Upper lobe of left lung (tissue), 6 donors: ENCODE measurements at regions not wholly inside any gene's neighbourhood (a gene's known extent, or its start where the extent isn't known, plus 50 kb on each side); places are given as distances from the start of the nearest gene placed in this dataset.
A peak's percentile ranks its signal among the peaks of the same experiment; 100 is the strongest.

ENCODE experiments used
- ATAC-seq, 2 donors: fragments of 200-7000 bp; cut with Tn5 transposase; one replicate each; pipeline ENCODE4 v1.9.1; 2022; ENCODE audit warnings: mild to moderate bottlenecking in 2 of 2, moderate library complexity in 2 of 2; ENCODE audit not compliant: low FRiP score in 2 of 2
- DNase-seq, 2 donors: peaks; one replicate each; pipeline ENCODE4 v3.0.0-alpha.2; 2019 to 2020
- H3K27ac ChIP-seq, 4 donors: fragments of 200-600 bp; sonication (generic); one replicate each; pipeline ENCODE4 v1.5.1; 2016 to 2019
- H3K27me3 ChIP-seq, 4 donors: fragments of 200-600 bp; sonication (generic); one replicate each; pipeline ENCODE4 v1.5.1; 2017 to 2019
- H3K36me3 ChIP-seq, 4 donors: fragments of 200-600 bp; sonication (generic); one replicate each; pipeline ENCODE4 v1.5.1; 2016 to 2019
- H3K4me1 ChIP-seq, 4 donors: fragments of 200-600 bp; sonication (generic); one replicate each; pipeline ENCODE4 v1.5.1; 2018 to 2019
- H3K4me3 ChIP-seq, 4 donors: fragments of 200-600 bp; sonication (generic); one replicate each; pipeline ENCODE4 v1.5.1; 2017 to 2019; ENCODE audit warnings: mild to moderate bottlenecking in 2 of 4, moderate library complexity in 1 of 4
- H3K9me3 ChIP-seq, 4 donors: fragments of 200-600 bp; sonication (generic); one replicate each; pipeline ENCODE4 v1.5.1; 2018 to 2019
- CTCF ChIP-seq, 6 experiments: fragments of 450-650 bp in 4 of 6; fragments of 200-600 bp in 2 of 6; sonication (generic) in 2 of 6; IDR thresholded peaks; one replicate each; pipeline ENCODE4 v1.5.1; 2016 to 2019; ENCODE audit warnings: antibody characterized with exemption in 6 of 6
- EP300 ChIP-seq, 4 donors: sonication (generic); formaldehyde crosslinking; IDR thresholded peaks; one replicate each; pipeline ENCODE4 v1.5.1; 2017; ENCODE audit warnings: antibody characterized with exemption in 4 of 4, control low read depth in 2 of 4
- POLR2A ChIP-seq, 4 donors: fragments of 450-650 bp; IDR thresholded peaks; one replicate each; pipeline ENCODE4 v1.5.1; 2016 to 2017; ENCODE audit warnings: antibody characterized with exemption in 4 of 4, mild to moderate bottlenecking in 2 of 4
- POLR2AphosphoS5 ChIP-seq, 2 donors: sonication (generic); formaldehyde crosslinking; IDR thresholded peaks; one replicate each; pipeline ENCODE4 v1.5.1; 2017; ENCODE audit warnings: antibody characterized with exemption in 2 of 2
- WGBS, 2 donors: methylation state at CpG; one replicate each; pipeline ENCODE4 v1.1.5; 2017 to 2018; 5-methylcytosine and 5-hydroxymethylcytosine counted together
- donor health status: DM: no; HTN: no; CAD: no; lungs with moderate emphysema.
- donor health status: DM: no; HTN: yes; CAD: no; lungs with severe emphysema.

DNA sequence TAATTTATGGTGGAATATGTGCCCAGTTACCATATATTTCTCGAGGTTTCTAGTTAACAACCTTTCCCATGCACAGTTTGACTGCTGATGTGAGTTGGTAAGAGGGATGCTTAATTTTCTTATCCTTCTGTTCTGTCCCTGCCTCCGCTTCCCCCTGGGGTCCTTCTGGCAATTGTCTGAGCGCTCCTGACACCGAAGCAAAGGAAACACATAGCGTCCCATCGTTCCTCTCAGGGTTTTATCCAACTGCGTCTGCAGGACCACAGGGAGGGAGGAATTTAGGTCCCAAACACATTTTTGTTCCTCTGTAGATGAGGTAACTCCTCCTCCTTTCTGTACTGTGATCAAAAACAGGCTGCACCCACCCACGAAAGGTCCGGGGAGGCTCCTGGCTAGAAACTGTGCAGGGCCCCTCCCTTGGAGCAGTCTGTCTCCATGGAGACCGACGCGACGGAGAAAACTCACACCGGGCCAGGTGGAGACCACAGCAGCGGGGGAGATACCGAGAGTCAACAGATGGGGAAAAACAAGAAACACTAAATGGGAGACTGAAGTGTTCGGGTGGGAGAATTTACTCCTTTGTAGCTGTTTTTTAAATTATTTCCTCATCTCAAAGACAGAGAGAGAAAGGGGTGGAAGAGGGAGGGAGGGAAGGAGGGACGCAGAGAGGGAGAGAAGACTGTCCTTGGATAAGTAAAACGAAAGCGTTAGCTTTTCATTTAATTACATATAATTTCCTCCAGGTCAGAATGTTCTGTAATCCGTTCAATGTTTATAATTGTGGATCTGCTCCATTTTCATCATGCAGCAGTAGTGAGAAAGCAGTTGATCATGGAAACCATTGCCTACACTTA is 191.8 kb upstream of the NBEA start:
- H3K27me3 ChIP-seq, result no peaks in the 10 kb centered on the region
- H3K9me3 ChIP-seq, result no peaks in the 10 kb centered on the region
- DNase-seq (no peak), ATAC-seq (peak in 1 of 2 donors; percentile 59)
- H3K4me3 ChIP-seq, result peak overlapping the region in 2 of 4 donors; percentile 17 to 26
- WGBS, 2 donors, result 19 to 21% methylated on average over 21 of the region's 21 CpGs
- no peaks in the 10 kb centered on the region for H3K36me3 ChIP-seq
- peaks cover 8 to 19% (median 14%) of the 10 kb centered on the region in 4 donors for H3K4me1 ChIP-seq
- TF ChIP-seq POLR2AphosphoS5 (IDR thresholded peaks at IDR 0.05) (no peak), EP300 (IDR thresholded peaks at IDR 0.05) (no peak), CTCF (IDR thresholded peaks at IDR 0.05) (no peak), POLR2A (IDR thresholded peaks at IDR 0.05) (no peak)
- H3K27ac ChIP-seq, result no peak overlapping the region

DNA sequence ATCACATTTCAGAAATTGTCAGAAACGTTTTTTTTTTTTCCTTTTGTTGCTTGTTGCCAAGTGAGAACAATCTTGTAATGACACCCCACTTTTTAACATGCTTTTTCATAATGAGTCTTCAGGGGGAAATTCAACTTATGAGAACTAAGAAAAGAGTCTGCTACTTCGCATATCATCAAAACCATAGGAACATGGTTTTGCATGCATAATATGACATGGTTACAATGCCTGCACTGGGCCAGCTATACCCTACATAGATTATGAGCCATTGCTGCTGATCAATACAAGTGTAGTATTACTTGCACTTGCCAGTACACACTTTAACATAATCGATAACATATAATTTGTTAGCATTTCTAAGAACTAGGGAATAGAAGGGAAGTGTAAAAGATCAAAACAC is 191.0 kb upstream of the NBEA start:
- no peak for ATAC-seq
- 65 to 73% methylated on average over 3 of the region's 3 CpGs for WGBS, 2 donors
- no peak overlapping the region for H3K4me3 ChIP-seq

DNA sequence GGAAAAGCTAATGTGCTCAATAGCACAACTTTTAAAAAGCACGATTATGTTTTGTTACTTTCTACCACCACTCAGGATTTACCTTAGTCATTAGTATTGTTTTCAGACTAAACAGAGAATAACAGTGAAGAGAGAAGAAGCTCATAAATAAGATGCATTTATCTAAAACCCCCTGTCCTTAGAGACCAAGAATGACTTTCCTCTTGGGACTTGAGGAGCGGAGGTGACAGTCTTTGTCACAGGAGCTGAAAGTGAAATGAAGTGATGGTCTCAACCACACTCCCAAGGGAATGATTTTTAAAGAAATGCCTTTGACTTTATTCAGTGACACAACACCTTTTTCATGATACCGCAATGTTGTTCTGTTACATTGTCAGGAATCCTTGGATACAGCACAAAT is 190.6 kb upstream of the NBEA start:
- WGBS, 2 donors, result 88 to 93% methylated on average over 3 of the region's 3 CpGs
- Histone ChIP-seq H3K9me3 (no peaks in the 10 kb centered on the region), H3K4me3 (no peak overlapping the region), H3K36me3 (no peaks in the 10 kb centered on the region), H3K27me3 (no peaks in the 10 kb centered on the region), H3K4me1 (peaks cover 8 to 19% (median 14%) of the 10 kb centered on the region in 4 donors), H3K27ac (no peak overlapping the region)
- no peak for TF ChIP-seq EP300 (IDR thresholded peaks at IDR 0.05)
- TF ChIP-seq POLR2A (IDR thresholded peaks at IDR 0.05), result no peak
- TF ChIP-seq CTCF (IDR thresholded peaks at IDR 0.05), result no peak
- no peak for TF ChIP-seq POLR2AphosphoS5 (IDR thresholded peaks at IDR 0.05)
- ATAC-seq (no peak), DNase-seq (no peak)

More for the DNA sequence above, 191.0 kb upstream of the NBEA start:
- no peak for DNase-seq
- H3K9me3 ChIP-seq, result no peaks in the 10 kb centered on the region
- no peak overlapping the region for H3K27ac ChIP-seq
- peaks cover 8 to 19% (median 14%) of the 10 kb centered on the region in 4 donors for H3K4me1 ChIP-seq
- no peaks in the 10 kb centered on the region for H3K36me3 ChIP-seq
- TF ChIP-seq CTCF (IDR thresholded peaks at IDR 0.05) (no peak), POLR2A (IDR thresholded peaks at IDR 0.05) (no peak), EP300 (IDR thresholded peaks at IDR 0.05) (no peak), POLR2AphosphoS5 (IDR thresholded peaks at IDR 0.05) (no peak)
- no peaks in the 10 kb centered on the region for H3K27me3 ChIP-seq

DNA sequence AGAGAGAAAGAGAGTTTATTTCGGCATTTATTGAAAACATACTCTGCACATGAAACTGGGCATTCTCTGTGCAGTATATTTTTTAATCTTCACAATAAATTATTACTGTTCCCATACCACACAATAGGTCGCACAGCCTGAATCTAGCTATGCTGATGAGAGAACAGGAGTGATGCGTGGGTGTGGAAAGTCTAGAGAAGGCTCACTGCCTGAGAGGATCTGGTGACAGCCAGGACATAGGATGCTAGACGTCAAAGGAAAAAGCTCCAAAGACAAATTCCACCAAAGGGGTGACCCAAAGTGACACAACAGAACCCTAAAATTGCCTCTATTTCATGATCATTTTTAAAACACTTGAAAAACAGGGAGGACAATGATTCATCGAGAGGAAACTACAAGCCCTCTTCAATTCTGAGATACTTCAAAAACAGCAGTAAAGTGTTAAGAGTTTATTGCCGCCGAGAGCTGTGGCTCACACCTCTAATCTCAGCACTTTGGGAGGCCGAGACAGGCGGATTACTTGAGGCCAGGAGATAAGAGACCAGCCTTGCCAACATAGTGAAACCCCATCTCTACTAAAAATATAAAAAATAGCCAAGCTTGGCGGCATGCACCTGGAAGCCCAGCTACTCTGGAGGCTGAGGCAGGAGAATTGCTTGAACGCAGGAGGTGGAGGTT is 189.6 kb upstream of the NBEA start:
- no peaks in the 10 kb centered on the region for H3K27me3 ChIP-seq
- no peak overlapping the region for H3K4me3 ChIP-seq
- DNase-seq (no peak), ATAC-seq (no peak)
- H3K36me3 ChIP-seq, result no peaks in the 10 kb centered on the region
- peaks cover 8 to 19% (median 13%) of the 10 kb centered on the region in 4 donors for H3K4me1 ChIP-seq
- WGBS, 2 donors, result 56 to 60% methylated on average over 11 of the region's 11 CpGs
- no peaks in the 10 kb centered on the region for H3K9me3 ChIP-seq
- no peak for TF ChIP-seq POLR2AphosphoS5 (IDR thresholded peaks at IDR 0.05)
- H3K27ac ChIP-seq, result no peak overlapping the region

DNA sequence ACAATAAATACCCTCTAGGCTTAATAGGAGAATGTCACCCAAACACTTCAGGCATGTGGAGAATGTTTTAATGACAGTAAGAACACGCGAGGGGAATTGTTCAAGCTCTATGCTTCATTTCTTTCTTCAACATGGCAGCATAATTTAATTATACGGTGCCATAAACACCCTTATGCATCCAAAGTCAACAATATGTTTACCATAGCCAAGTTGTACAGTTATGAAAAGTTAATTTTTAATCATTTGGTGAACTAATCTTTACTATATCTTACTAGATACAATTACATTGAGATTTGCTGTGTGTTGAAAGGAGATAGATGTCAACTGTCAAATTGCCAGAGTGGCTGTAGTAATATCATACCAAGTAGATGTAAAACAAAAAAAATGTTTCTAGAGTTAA is 185.9 kb upstream of the NBEA start:
- no peak overlapping the region for H3K4me3 ChIP-seq
- no peak for ATAC-seq
- no peaks in the 10 kb centered on the region for H3K27me3 ChIP-seq
- H3K9me3 ChIP-seq, result no peaks in the 10 kb centered on the region
- H3K4me1 ChIP-seq, result no peaks in the 10 kb centered on the region
- no peak overlapping the region for H3K27ac ChIP-seq
- H3K36me3 ChIP-seq, result no peaks in the 10 kb centered on the region
- no peak for DNase-seq
- no peak for TF ChIP-seq CTCF (IDR thresholded peaks at IDR 0.05)
- no peak for TF ChIP-seq POLR2AphosphoS5 (IDR thresholded peaks at IDR 0.05)
- no peak for TF ChIP-seq EP300 (IDR thresholded peaks at IDR 0.05)
- no peak for TF ChIP-seq POLR2A (IDR thresholded peaks at IDR 0.05)
- WGBS, 2 donors, result 79 to 80% methylated on average over 3 of the region's 3 CpGs
